ENCODE measurements at regions not wholly inside any gene's neighbourhood (a gene's known extent, or its start where the extent isn't known, plus 50 kb on each side); places are given as distances from the start of the nearest gene placed in this dataset.

GRCh38 chr4:163662768-163663167, 168.3 kb downstream of the TMA16 start:
- ChIA-PET POLR2A (no interaction called here), CTCF (interaction anchor here (0.6 to 1.3 kb wide), 3 partner anchors 17 to 1068 kb away, joined by 3 to 8 read pairs (median 5); no protein-coding TSS in a partner anchor)
- H3K36me3 ChIP-seq (ENCODE audit: control insufficient read depth in 2 of 3, insufficient read depth in 3 of 3, low read length in 3 of 3), result no peaks in the 10 kb centered on the region
- no peaks in the 10 kb centered on the region for H3K27me3 ChIP-seq (ENCODE audit: control insufficient read depth in 2 of 2, insufficient read depth in 2 of 2, low read length in 2 of 2)
- no peak overlapping the region for H3K27ac Mint-ChIP-seq
- H3K27ac ChIP-seq (ENCODE audit: low read depth, low read length), result no peak overlapping the region
- intact Hi-C loops (cut with micrococcal nuclease), result loop anchor here in 1 of 2 donors (10.0 kb wide), 1 partner anchor 232 kb away; no protein-coding TSS in a partner anchor
- no peak for DNase-seq
- H3K4me1 Mint-ChIP-seq, result peaks cover 2 to 62% (median 43%) of the 10 kb centered on the region in 7 donors
- peaks cover 2 to 35% of the 10 kb centered on the region in 2 donors for H3K4me1 ChIP-seq (ENCODE audit: control insufficient read depth in 2 of 2, insufficient read depth in 2 of 2, low read length in 2 of 2)
- no peak overlapping the region for H3K4me3 Mint-ChIP-seq
- H3K36me3 Mint-ChIP-seq, result no peaks in the 10 kb centered on the region
- H3K9me3 ChIP-seq (ENCODE audit: control insufficient read depth in 2 of 3, low read length in 3 of 3), result no peaks in the 10 kb centered on the region
- no peaks in the 10 kb centered on the region for H3K27me3 Mint-ChIP-seq
- peaks cover 0 to 10% (median 0%) of the 10 kb centered on the region in 11 donors for H3K9me3 Mint-ChIP-seq
- peak; percentile 49 for ATAC-seq
- no peak overlapping the region for H3K4me3 ChIP-seq (ENCODE audit: low read length)

- peaks cover 2 to 35% of the 10 kb centered on the region in 2 donors for H3K4me1 ChIP-seq (ENCODE audit: control insufficient read depth in 2 of 2, insufficient read depth in 2 of 2, low read length in 2 of 2)
- DNase-seq, result no peak
- CTCF ChIA-PET, result interaction anchor here (0.7 to 1.3 kb wide), 3 partner anchors 14 to 97 kb away, joined by 3 to 8 read pairs (median 4); no protein-coding TSS in a partner anchor
- no peaks in the 10 kb centered on the region for H3K9me3 ChIP-seq (ENCODE audit: control insufficient read depth in 2 of 3, low read length in 3 of 3)
- Mint-ChIP-seq H3K4me1 (peaks cover 2 to 71% (median 52%) of the 10 kb centered on the region in 7 donors), H3K9me3 (peaks cover 0 to 4% (median 0%) of the 10 kb centered on the region in 11 donors), H3K27me3 (no peaks in the 10 kb centered on the region), H3K36me3 (peaks cover 0 to 4% (median 0%) of the 10 kb centered on the region in 5 donors), H3K27ac (peak overlapping the region in 3 of 9 donors; percentile 24 to 63 (median 31)), H3K4me3 (peak overlapping the region in 5 of 10 donors; percentile 8 to 51 (median 28))
- POLR2A ChIA-PET, result no interaction called here
- H3K36me3 ChIP-seq (ENCODE audit: control insufficient read depth in 2 of 3, insufficient read depth in 3 of 3, low read length in 3 of 3), result no peaks in the 10 kb centered on the region
- intact Hi-C loops (cut with micrococcal nuclease), result loop anchor here in 1 of 2 donors (2.0 to 10.0 kb wide), 2 partner anchors 39 to 231 kb away; no protein-coding TSS in a partner anchor
- no peaks in the 10 kb centered on the region for H3K27me3 ChIP-seq (ENCODE audit: control insufficient read depth in 2 of 2, insufficient read depth in 2 of 2, low read length in 2 of 2)
- H3K27ac ChIP-seq (ENCODE audit: low read depth, low read length), result no peak overlapping the region
- ATAC-seq, result no peak
- H3K4me3 ChIP-seq (ENCODE audit: low read length), result no peak overlapping the region
Observed at GRCh38 chr4:163663454-163664225, 169.2 kb downstream of the TMA16 start.

- Histone ChIP-seq H3K4me3 (ENCODE audit: low read length) (no peak overlapping the region), H3K9me3 (ENCODE audit: control insufficient read depth in 2 of 3, low read length in 3 of 3) (no peaks in the 10 kb centered on the region), H3K4me1 (ENCODE audit: control insufficient read depth in 2 of 2, insufficient read depth in 2 of 2, low read length in 2 of 2) (peaks cover 2 to 35% of the 10 kb centered on the region in 2 donors), H3K36me3 (ENCODE audit: control insufficient read depth in 2 of 3, insufficient read depth in 3 of 3, low read length in 3 of 3) (no peaks in the 10 kb centered on the region), H3K27me3 (ENCODE audit: control insufficient read depth in 2 of 2, insufficient read depth in 2 of 2, low read length in 2 of 2) (no peaks in the 10 kb centered on the region), H3K27ac (ENCODE audit: low read depth, low read length) (no peak overlapping the region)
- ChIA-PET CTCF (interaction anchor here (3.6 kb wide), 1 partner anchor 13 kb away, joined by 11 read pairs; no protein-coding TSS in a partner anchor), POLR2A (no interaction called here)
- H3K27me3 Mint-ChIP-seq, result no peaks in the 10 kb centered on the region
- H3K4me1 Mint-ChIP-seq, result peaks cover 2 to 78% (median 56%) of the 10 kb centered on the region in 7 donors
- peak overlapping the region in 3 of 9 donors; percentile 19 to 61 (median 32) for H3K27ac Mint-ChIP-seq
- H3K36me3 Mint-ChIP-seq, result peaks cover 0 to 4% (median 0%) of the 10 kb centered on the region in 5 donors
- ATAC-seq, result no peak
- intact Hi-C loops (cut with micrococcal nuclease), result loop anchor here in 1 of 2 donors (1.0 to 10.0 kb wide), 4 partner anchors 9 to 498 kb away; partner anchors contain the start of gene NAF1
- H3K9me3 Mint-ChIP-seq, result peaks cover 0 to 5% (median 0%) of the 10 kb centered on the region in 11 donors
- no peak for DNase-seq
- H3K4me3 Mint-ChIP-seq, result peak overlapping the region in 4 of 10 donors; percentile 9 to 79 (median 45)
Observed at GRCh38 chr4:163665101-163665500, 170.6 kb downstream of the TMA16 start.

DNA sequence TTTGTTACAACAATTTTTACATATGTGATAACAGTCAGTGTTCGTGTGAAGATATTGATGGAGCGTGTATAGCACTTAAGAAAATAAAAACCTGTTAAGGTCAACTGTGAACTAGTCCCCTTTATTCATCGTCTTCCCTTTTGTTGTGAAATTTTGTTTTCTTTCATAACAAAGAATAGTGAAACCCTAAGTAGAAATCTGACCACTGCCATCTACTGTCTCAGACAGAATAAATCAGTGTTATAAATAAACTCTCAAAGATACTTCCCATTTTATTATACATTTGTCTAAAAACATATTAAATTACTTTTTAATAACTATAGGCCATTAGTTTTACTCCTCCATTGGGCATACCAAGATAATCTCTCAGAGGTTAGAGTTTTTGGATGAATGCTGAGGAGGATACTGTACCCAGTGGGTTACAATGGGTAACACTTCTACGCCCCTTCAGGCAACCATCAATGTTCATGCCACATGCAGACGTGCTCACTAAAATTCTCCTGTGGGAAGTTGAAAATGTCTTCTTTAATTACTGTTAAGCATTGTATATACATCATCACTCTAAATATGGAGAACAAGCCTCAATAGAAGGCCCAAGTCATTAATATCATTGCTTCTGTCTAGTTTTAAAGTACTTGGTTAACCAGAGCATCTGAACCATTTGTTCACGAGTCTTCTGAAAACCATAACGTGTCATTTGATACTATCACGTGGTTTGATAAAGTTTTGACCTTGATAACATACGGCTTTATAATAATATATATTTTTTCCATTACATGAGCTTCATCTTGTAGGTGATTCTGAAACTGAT, 171.2 kb downstream of the TMA16 start:
- Histone ChIP-seq H3K4me3 (ENCODE audit: low read length) (no peak overlapping the region), H3K4me1 (ENCODE audit: control insufficient read depth in 2 of 2, insufficient read depth in 2 of 2, low read length in 2 of 2) (peaks cover 2 to 35% of the 10 kb centered on the region in 2 donors), H3K27me3 (ENCODE audit: control insufficient read depth in 2 of 2, insufficient read depth in 2 of 2, low read length in 2 of 2) (no peaks in the 10 kb centered on the region), H3K9me3 (ENCODE audit: control insufficient read depth in 2 of 3, low read length in 3 of 3) (no peaks in the 10 kb centered on the region), H3K36me3 (ENCODE audit: control insufficient read depth in 2 of 3, insufficient read depth in 3 of 3, low read length in 3 of 3) (no peaks in the 10 kb centered on the region), H3K27ac (ENCODE audit: low read depth, low read length) (no peak overlapping the region)
- Mint-ChIP-seq H3K4me1 (peaks cover 2 to 83% (median 60%) of the 10 kb centered on the region in 7 donors), H3K9me3 (peaks cover 0 to 5% (median 0%) of the 10 kb centered on the region in 11 donors), H3K27me3 (no peaks in the 10 kb centered on the region), H3K36me3 (peaks cover 0 to 4% (median 0%) of the 10 kb centered on the region in 5 donors), H3K4me3 (peak overlapping the region in 7 of 10 donors; percentile 51 to 80 (median 73)), H3K27ac (peak overlapping the region in 6 of 9 donors; percentile 61 to 93 (median 87))
- intact Hi-C loops (cut with micrococcal nuclease), result loop anchor here in 1 of 2 donors (1.0 to 10.0 kb wide), 5 partner anchors 7 to 498 kb away; partner anchors contain the start of gene NAF1
- ChIA-PET POLR2A (interaction anchor here (0.6 kb wide), 1 partner anchor 117 kb away, joined by 3 read pairs; no protein-coding TSS in a partner anchor), CTCF (interaction anchor here (1.0 to 3.6 kb wide), 3 partner anchors 12 to 110 kb away, joined by 4 to 11 read pairs (median 4); no protein-coding TSS in a partner anchor)
- ATAC-seq, result peak; percentile 49
- DNase-seq, result no peak

DNA sequence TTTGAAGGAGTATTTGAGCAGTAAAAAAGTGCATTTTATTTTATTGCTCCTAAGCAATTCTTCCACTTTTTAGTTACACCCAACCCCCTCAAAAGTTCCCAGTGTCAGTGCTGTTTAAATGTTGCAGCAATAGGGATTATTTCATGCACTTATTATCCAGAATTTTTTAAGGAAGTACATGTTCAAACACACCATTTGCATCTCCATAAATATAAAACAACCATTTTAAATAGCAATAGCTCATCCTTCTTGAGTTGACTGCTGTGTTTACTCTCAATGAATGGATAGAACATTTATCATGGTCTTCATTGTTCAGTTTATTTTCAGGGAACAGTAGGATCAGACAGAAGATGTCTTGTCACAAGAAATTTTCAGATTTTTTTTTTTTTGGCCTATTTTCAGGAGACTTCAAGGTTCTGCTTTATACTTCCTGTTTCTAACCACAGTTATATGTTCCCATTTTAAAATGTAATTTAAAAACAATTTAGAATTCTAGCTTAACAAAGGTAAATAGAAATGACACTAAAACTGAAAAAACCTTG, 171.9 kb downstream of the TMA16 start:
- peak overlapping the region; percentile 4 for H3K4me3 ChIP-seq (ENCODE audit: low read length)
- ATAC-seq, result no peak
- peaks cover 2 to 35% of the 10 kb centered on the region in 2 donors for H3K4me1 ChIP-seq (ENCODE audit: control insufficient read depth in 2 of 2, insufficient read depth in 2 of 2, low read length in 2 of 2)
- intact Hi-C loops (cut with micrococcal nuclease), result loop anchor here in 1 of 2 donors (1.0 to 10.0 kb wide), 3 partner anchors 8 to 499 kb away; partner anchors contain the start of gene NAF1
- Mint-ChIP-seq H3K4me3 (peak overlapping the region in 9 of 10 donors; percentile 34 to 82 (median 73)), H3K36me3 (peaks cover 0 to 4% (median 0%) of the 10 kb centered on the region in 5 donors), H3K27me3 (no peaks in the 10 kb centered on the region), H3K27ac (peak overlapping the region in 8 of 9 donors; percentile 49 to 93 (median 87)), H3K9me3 (peaks cover 0 to 5% (median 0%) of the 10 kb centered on the region in 11 donors), H3K4me1 (peaks cover 2 to 84% (median 67%) of the 10 kb centered on the region in 7 donors)
- CTCF ChIA-PET, result interaction anchor here (0.8 to 3.6 kb wide), 5 partner anchors 11 to 121 kb away, joined by 3 to 11 read pairs (median 4); no protein-coding TSS in a partner anchor
- POLR2A ChIA-PET, result interaction anchor here (0.6 kb wide), 1 partner anchor 117 kb away, joined by 3 read pairs; no protein-coding TSS in a partner anchor
- no peaks in the 10 kb centered on the region for H3K36me3 ChIP-seq (ENCODE audit: control insufficient read depth in 2 of 3, insufficient read depth in 3 of 3, low read length in 3 of 3)
- H3K27me3 ChIP-seq (ENCODE audit: control insufficient read depth in 2 of 2, insufficient read depth in 2 of 2, low read length in 2 of 2), result no peaks in the 10 kb centered on the region
- H3K9me3 ChIP-seq (ENCODE audit: control insufficient read depth in 2 of 3, low read length in 3 of 3), result no peaks in the 10 kb centered on the region
- DNase-seq, result peak in 2 of 9 donors; percentile 9 to 18
- no peak overlapping the region for H3K27ac ChIP-seq (ENCODE audit: low read depth, low read length)
